Neural cell (in vitro differentiated cells): ENCODE measurements at regions not wholly inside any gene's neighbourhood (a gene's known extent, or its start where the extent isn't known, plus 50 kb on each side); places are given as distances from the start of the nearest gene placed in this dataset.

Experiments used
- H2AFZ ChIP-seq: fragments of 200-600, 300-800 bp; sonication (generic), shearing (Covaris generic); 2 replicates; pipeline ENCODE4 v1.6.0; 2014; ENCODE audit warnings: low read depth, mild to moderate bottlenecking, antibody characterized with exemption, low read length, moderate library complexity
- H3F3A ChIP-seq: fragments of 200-600 bp; shearing (Covaris generic); 2 replicates; pipeline ENCODE4 v1.6.1; 2016; ENCODE audit warnings: mild to moderate bottlenecking, moderate library complexity, mixed read lengths, antibody characterized with exemption, low read length; ENCODE audit not compliant: insufficient read depth, poor library complexity, severe bottlenecking
- H3K27ac ChIP-seq: fragments of 200-600, 300-800 bp; sonication (generic), shearing (Covaris generic); 2 replicates; pipeline ENCODE4 v1.5.1; 2014; ENCODE audit warnings: mild to moderate bottlenecking, low read length, moderate library complexity
- H3K27me3 ChIP-seq: fragments of 300-800, 200-600 bp; sonication (generic), shearing (Covaris generic); 2 replicates; pipeline ENCODE4 v1.6.0; 2014; ENCODE audit warnings: mild to moderate bottlenecking, low read depth, low read length, moderate library complexity; ENCODE audit not compliant: insufficient read depth
- H3K36me3 ChIP-seq: fragments of 300-800, 200-600 bp; sonication (generic), shearing (Covaris generic); 2 replicates; pipeline ENCODE4 v1.5.1; 2014; ENCODE audit warnings: mild to moderate bottlenecking, antibody characterized with exemption, low read length, moderate library complexity; ENCODE audit not compliant: insufficient read depth
- H3K4me2 ChIP-seq: fragments of 300-800, 200-600 bp; sonication (generic), shearing (Covaris generic); 2 replicates; pipeline ENCODE4 v1.6.0; 2014; ENCODE audit warnings: mild to moderate bottlenecking, low read length
- H3K4me3 ChIP-seq: fragments of 300-800, 200-600 bp; sonication (generic), shearing (Covaris generic); 2 replicates; pipeline ENCODE4 v1.5.1; 2014; ENCODE audit warnings: mild to moderate bottlenecking, low read length, moderate library complexity
- H3K79me2 ChIP-seq: fragments of 200-600 bp; shearing (Covaris generic); replicated peaks from 2 replicates; pipeline ENCODE4 v1.6.0; 2014; ENCODE audit warnings: mild to moderate bottlenecking, low read length, moderate library complexity; ENCODE audit not compliant: insufficient read depth
- H3K9ac ChIP-seq: fragments of 300-800, 200-600 bp; sonication (generic), shearing (Covaris generic); 2 replicates; pipeline ENCODE4 v1.6.1; 2016; ENCODE audit warnings: mild to moderate bottlenecking, low read length, mixed read lengths
- H3K9me2 ChIP-seq: fragments of 200-600 bp; shearing (Covaris generic); 2 replicates; pipeline ENCODE4 v1.6.1; 2016; ENCODE audit warnings: mild to moderate bottlenecking, low read length, mixed read lengths; ENCODE audit not compliant: insufficient read depth
- H3K9me3 ChIP-seq: fragments of 200-600, 300-800 bp; sonication (generic), shearing (Covaris generic); 2 replicates; pipeline ENCODE4 v1.6.1; 2016; ENCODE audit warnings: mild to moderate bottlenecking, mixed run types, low read length, moderate library complexity, mixed read lengths
- H4K20me1 ChIP-seq: fragments of 200-600 bp; shearing (Covaris generic); 2 replicates; pipeline ENCODE4 v1.6.1; 2016; ENCODE audit warnings: mild to moderate bottlenecking, mixed run types; ENCODE audit not compliant: insufficient read depth
- CTCF ChIP-seq: fragments of 450-650 bp; IDR thresholded peaks from 2 replicates; pipeline ENCODE4 v1.5.1; 2014; ENCODE audit warnings: antibody characterized with exemption, mild to moderate bottlenecking, moderate library complexity; ENCODE audit not compliant: poor library complexity, severe bottlenecking
- EP300 ChIP-seq: fragments of 450-650 bp; conservative IDR thresholded peaks from 2 replicates; pipeline ENCODE4 v1.6.1; 2014; ENCODE audit warnings: antibody characterized with exemption, mild to moderate bottlenecking, moderate library complexity; ENCODE audit not compliant: poor library complexity, severe bottlenecking
- EZH2 ChIP-seq: fragments of 200-600, 300-800 bp; shearing (Covaris generic), sonication (generic); IDR thresholded peaks from 2 replicates; pipeline ENCODE4 v1.6.1; 2014; ENCODE audit warnings: antibody characterized with exemption, low read length, borderline replicate concordance, mild to moderate bottlenecking; ENCODE audit not compliant: insufficient read depth, poor library complexity, severe bottlenecking
- MXI1 ChIP-seq: fragments of 450-650 bp; conservative IDR thresholded peaks from 2 replicates; pipeline ENCODE4 v1.6.1; 2014; ENCODE audit warnings: antibody characterized with exemption, mild to moderate bottlenecking; ENCODE audit not compliant: poor library complexity, severe bottlenecking
- POLR2AphosphoS5 ChIP-seq: IDR thresholded peaks from 2 replicates; pipeline ENCODE4 v1.6.1; 2012
- RAD21 ChIP-seq: fragments of 450-650 bp; conservative IDR thresholded peaks from 2 replicates; pipeline ENCODE4 v1.6.1; 2014; ENCODE audit warnings: antibody characterized with exemption, mild to moderate bottlenecking, moderate library complexity
- SMC3 ChIP-seq: fragments of 450-650 bp; conservative IDR thresholded peaks from 2 replicates; pipeline ENCODE4 v1.6.1; 2014; ENCODE audit warnings: antibody characterized with exemption, mild to moderate bottlenecking, moderate library complexity; ENCODE audit not compliant: poor library complexity
- TAF1 ChIP-seq: IDR thresholded peaks from 2 replicates; pipeline ENCODE4 v1.6.1; 2012; ENCODE audit warnings: low read depth
- TF ChIP-seq, protein P1 (sequence below): IDR thresholded peaks from 2 replicates; pipeline ENCODE4 v1.6.1; 2012; ENCODE audit warnings: borderline replicate concordance

- no peak overlapping the region for H3K27ac ChIP-seq
- no peak overlapping the region for H3K4me2 ChIP-seq
- no peaks in the 10 kb centered on the region for H4K20me1 ChIP-seq
- H2AFZ ChIP-seq = no peak overlapping the region
- H3K9ac ChIP-seq = no peak overlapping the region
- H3K9me3 ChIP-seq = no peaks in the 10 kb centered on the region
- TF ChIP-seq EZH2 (no peak), TAF1 (no peak), CTCF (no peak), MXI1 (no peak), POLR2AphosphoS5 (no peak), SMC3 (no peak), EP300 (no peak), RAD21 (no peak)
- TF ChIP-seq, protein P1, sequence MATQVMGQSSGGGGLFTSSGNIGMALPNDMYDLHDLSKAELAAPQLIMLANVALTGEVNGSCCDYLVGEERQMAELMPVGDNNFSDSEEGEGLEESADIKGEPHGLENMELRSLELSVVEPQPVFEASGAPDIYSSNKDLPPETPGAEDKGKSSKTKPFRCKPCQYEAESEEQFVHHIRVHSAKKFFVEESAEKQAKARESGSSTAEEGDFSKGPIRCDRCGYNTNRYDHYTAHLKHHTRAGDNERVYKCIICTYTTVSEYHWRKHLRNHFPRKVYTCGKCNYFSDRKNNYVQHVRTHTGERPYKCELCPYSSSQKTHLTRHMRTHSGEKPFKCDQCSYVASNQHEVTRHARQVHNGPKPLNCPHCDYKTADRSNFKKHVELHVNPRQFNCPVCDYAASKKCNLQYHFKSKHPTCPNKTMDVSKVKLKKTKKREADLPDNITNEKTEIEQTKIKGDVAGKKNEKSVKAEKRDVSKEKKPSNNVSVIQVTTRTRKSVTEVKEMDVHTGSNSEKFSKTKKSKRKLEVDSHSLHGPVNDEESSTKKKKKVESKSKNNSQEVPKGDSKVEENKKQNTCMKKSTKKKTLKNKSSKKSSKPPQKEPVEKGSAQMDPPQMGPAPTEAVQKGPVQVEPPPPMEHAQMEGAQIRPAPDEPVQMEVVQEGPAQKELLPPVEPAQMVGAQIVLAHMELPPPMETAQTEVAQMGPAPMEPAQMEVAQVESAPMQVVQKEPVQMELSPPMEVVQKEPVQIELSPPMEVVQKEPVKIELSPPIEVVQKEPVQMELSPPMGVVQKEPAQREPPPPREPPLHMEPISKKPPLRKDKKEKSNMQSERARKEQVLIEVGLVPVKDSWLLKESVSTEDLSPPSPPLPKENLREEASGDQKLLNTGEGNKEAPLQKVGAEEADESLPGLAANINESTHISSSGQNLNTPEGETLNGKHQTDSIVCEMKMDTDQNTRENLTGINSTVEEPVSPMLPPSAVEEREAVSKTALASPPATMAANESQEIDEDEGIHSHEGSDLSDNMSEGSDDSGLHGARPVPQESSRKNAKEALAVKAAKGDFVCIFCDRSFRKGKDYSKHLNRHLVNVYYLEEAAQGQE = no peak
- H3F3A ChIP-seq = no peaks in the 10 kb centered on the region
- no peaks in the 10 kb centered on the region for H3K27me3 ChIP-seq
- H3K4me3 ChIP-seq = no peak overlapping the region
- no peaks in the 10 kb centered on the region for H3K79me2 ChIP-seq
- no peaks in the 10 kb centered on the region for H3K9me2 ChIP-seq
- H3K36me3 ChIP-seq = no peaks in the 10 kb centered on the region
Observed at GRCh38 chr22:47361247-47361646, 598.8 kb downstream of the TBC1D22A start.

- Histone ChIP-seq H3K79me2 (no peaks in the 10 kb centered on the region), H3K9me3 (no peaks in the 10 kb centered on the region), H3K27me3 (no peaks in the 10 kb centered on the region)
Observed at GRCh38 chr22:47357493-47357892, 595.0 kb downstream of the TBC1D22A start.

More at GRCh38 chr22:47357493-47357892, 595.0 kb downstream of the TBC1D22A start:
- H3K4me3 ChIP-seq = no peak overlapping the region
- no peak overlapping the region for H3K27ac ChIP-seq
- H3K4me2 ChIP-seq = no peak overlapping the region
- no peak overlapping the region for H3K9ac ChIP-seq
- no peak overlapping the region for H2AFZ ChIP-seq
- H3F3A ChIP-seq = no peaks in the 10 kb centered on the region
- TF ChIP-seq TAF1 (no peak), MXI1 (no peak), EP300 (no peak), CTCF (no peak), POLR2AphosphoS5 (no peak), SMC3 (no peak), RAD21 (no peak), EZH2 (no peak)
- TF ChIP-seq, protein P1 = no peak
- H4K20me1 ChIP-seq = no peaks in the 10 kb centered on the region
- no peaks in the 10 kb centered on the region for H3K9me2 ChIP-seq
- H3K36me3 ChIP-seq = no peaks in the 10 kb centered on the region
